ENCODE measurements at regions not wholly inside any gene's neighbourhood (a gene's known extent, or its start where the extent isn't known, plus 50 kb on each side); places are given as distances from the start of the nearest gene placed in this dataset.

DNA sequence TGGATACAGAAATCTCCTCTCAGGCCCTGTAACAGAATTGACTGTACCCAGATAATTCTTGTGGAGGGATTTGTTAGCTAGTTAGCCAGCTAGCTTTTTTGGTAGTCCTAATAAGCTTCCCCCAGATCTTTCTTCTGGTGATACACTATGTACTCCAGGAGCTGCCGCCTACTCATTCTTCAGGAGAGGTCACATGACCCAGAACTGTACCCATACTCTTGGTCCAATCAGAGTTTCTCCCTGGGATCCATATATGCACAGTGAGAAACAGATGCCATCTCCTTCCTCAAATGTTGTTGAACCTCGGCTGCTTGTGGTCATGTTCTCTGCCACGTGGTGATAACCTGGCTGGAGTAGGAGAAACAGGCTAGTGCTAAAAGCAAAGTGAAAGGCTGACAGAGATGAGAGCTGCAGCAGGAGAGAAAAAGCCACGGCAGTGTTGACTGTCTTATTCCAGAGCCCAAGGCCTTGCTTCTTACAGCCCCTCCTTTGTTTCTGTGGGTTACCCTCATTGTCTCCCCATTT is 123.0 kb upstream of the RFX3 start:
- H3K79me2 ChIP-seq (ENCODE audit: control insufficient read depth, insufficient read depth, low read length): no peaks in the 10 kb centered on the region
- H3K4me2 ChIP-seq (ENCODE audit: control insufficient read depth, insufficient read depth): no peak overlapping the region
- DNase-seq (ENCODE audit: low read depth, low spot score): no peak
- ChIA-PET SMC1A (ENCODE audit: uncharacterized antibody, unreplicated experiment) (interaction anchor here (1.0 to 2.0 kb wide), 9 partner anchors 11 to 408 kb away, joined by 3 to 7 read pairs (median 5); no protein-coding TSS in a partner anchor), RAD21 (ENCODE audit: unreplicated experiment) (interaction anchor here (1.0 to 3.0 kb wide), 4 partner anchors 17 to 181 kb away, joined by 3 to 16 read pairs (median 5); no protein-coding TSS in a partner anchor), CTCF (interaction anchor here (0.8 to 4.2 kb wide), 8 partner anchors 27 to 408 kb away, joined by 3 to 27 read pairs (median 6); no protein-coding TSS in a partner anchor), POLR2A (no interaction called here)
- no peak overlapping the region for H2AFZ ChIP-seq (ENCODE audit: control insufficient read depth, low read depth, low read length)
- no peak for ATAC-seq
- H3K9ac ChIP-seq (ENCODE audit: control insufficient read depth, insufficient read depth, low read length): no peak overlapping the region
- H3K36me3 ChIP-seq (ENCODE audit: control insufficient read depth in 2 of 2, insufficient read depth in 2 of 2, low read length in 1 of 2): no peaks in the 10 kb centered on the region
- H3K4me1 ChIP-seq (ENCODE audit: control insufficient read depth, insufficient read depth, low read length): no peaks in the 10 kb centered on the region
- no peaks in the 10 kb centered on the region for H3K27me3 ChIP-seq (replicated peaks in 1 of 2; ENCODE audit: control insufficient read depth in 2 of 2, insufficient read depth in 2 of 2, low read length in 1 of 2)
- WGBS (ENCODE audit: insufficient coverage, insufficient replicate concordance, low lambda C conversion rate, missing lambda C conversion rate): 39% methylated on average over 4 of the region's 4 CpGs
- intact Hi-C loops (cut with micrococcal nuclease; ENCODE audit: unreplicated experiment) (loop anchor here (10.0 kb wide), 1 partner anchor 404 kb away; no protein-coding TSS in a partner anchor), in situ Hi-C loops (cut with MboI) (no loop called here)
- no peak for FAIRE-seq
- no peaks in the 10 kb centered on the region for H3K9me3 ChIP-seq (replicated peaks; ENCODE audit: control insufficient read depth, insufficient read depth, low read length)
- TF ChIP-seq SREBF2 (IDR thresholded peaks at IDR 0.05; ENCODE audit: low read length) (no peak), RUNX3 (IDR thresholded peaks at IDR 0.05; ENCODE audit: low read length) (peak; percentile 25; the same call in 1 of the 2 replicates), RAD51 (IDR thresholded peaks at IDR 0.05) (peak; percentile 48; the same call in 1 of the 2 replicates)
- BruUV-seq (replicated peaks): no TSS peak
- H4K20me1 ChIP-seq (ENCODE audit: control insufficient read depth, insufficient read depth): no peaks in the 10 kb centered on the region
- no peak overlapping the region for H3K27ac ChIP-seq (ENCODE audit: control insufficient read depth, insufficient read depth)
- H3K4me3 ChIP-seq: no peak overlapping the region

DNA sequence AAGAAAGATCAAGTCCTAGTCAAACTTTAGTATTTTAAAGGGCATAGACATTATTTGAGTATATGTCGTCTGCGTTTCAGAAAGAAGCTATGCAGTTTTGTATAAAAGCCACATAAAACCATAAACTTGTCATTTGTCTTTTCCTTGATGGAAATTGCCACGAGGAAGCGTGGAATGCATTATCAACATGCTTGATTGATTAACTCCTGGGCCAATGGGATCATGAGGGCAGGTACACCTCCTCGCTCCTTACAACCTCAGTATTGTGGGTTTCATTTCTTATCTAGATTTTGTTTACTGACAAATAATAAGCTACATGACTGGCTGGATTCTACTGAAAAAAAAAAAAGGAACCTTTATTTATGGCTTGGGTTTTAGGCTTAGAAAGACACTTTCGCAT is 122.5 kb upstream of the RFX3 start:
- ChIA-PET POLR2A (no interaction called here), CTCF (interaction anchor here (0.8 to 4.2 kb wide), 8 partner anchors 28 to 407 kb away, joined by 3 to 27 read pairs (median 6); no protein-coding TSS in a partner anchor), SMC1A (ENCODE audit: uncharacterized antibody, unreplicated experiment) (interaction anchor here (0.8 to 2.0 kb wide), 12 partner anchors 10 to 455 kb away, joined by 3 to 7 read pairs (median 4); no protein-coding TSS in a partner anchor), RAD21 (ENCODE audit: unreplicated experiment) (interaction anchor here (0.6 to 3.0 kb wide), 5 partner anchors 16 to 181 kb away, joined by 3 to 16 read pairs (median 4); no protein-coding TSS in a partner anchor)
- H3K9ac ChIP-seq (ENCODE audit: control insufficient read depth, insufficient read depth, low read length): no peak overlapping the region
- H3K9me3 ChIP-seq (replicated peaks; ENCODE audit: control insufficient read depth, insufficient read depth, low read length): no peaks in the 10 kb centered on the region
- FAIRE-seq: no peak
- 97% methylated on average over 6 of the region's 6 CpGs for WGBS (ENCODE audit: insufficient coverage, insufficient replicate concordance, low lambda C conversion rate, missing lambda C conversion rate)
- H2AFZ ChIP-seq (ENCODE audit: control insufficient read depth, low read depth, low read length): no peak overlapping the region
- no TSS peak for BruUV-seq (replicated peaks)
- H3K27ac ChIP-seq (ENCODE audit: control insufficient read depth, insufficient read depth): no peak overlapping the region
- no peaks in the 10 kb centered on the region for H4K20me1 ChIP-seq (ENCODE audit: control insufficient read depth, insufficient read depth)
- no peak overlapping the region for H3K4me2 ChIP-seq (ENCODE audit: control insufficient read depth, insufficient read depth)
- DNase-seq (ENCODE audit: low read depth, low spot score): no peak
- intact Hi-C loops (cut with micrococcal nuclease; ENCODE audit: unreplicated experiment): loop anchor here (10.0 kb wide), 1 partner anchor 403 kb away; no protein-coding TSS in a partner anchor
- H3K79me2 ChIP-seq (ENCODE audit: control insufficient read depth, insufficient read depth, low read length): no peaks in the 10 kb centered on the region
- H3K27me3 ChIP-seq (replicated peaks in 1 of 2; ENCODE audit: control insufficient read depth in 2 of 2, insufficient read depth in 2 of 2, low read length in 1 of 2): no peaks in the 10 kb centered on the region
- in situ Hi-C loops (cut with MboI): no loop called here
- no peaks in the 10 kb centered on the region for H3K36me3 ChIP-seq (ENCODE audit: control insufficient read depth in 2 of 2, insufficient read depth in 2 of 2, low read length in 1 of 2)
- H3K4me3 ChIP-seq: no peak overlapping the region
- no peaks in the 10 kb centered on the region for H3K4me1 ChIP-seq (ENCODE audit: control insufficient read depth, insufficient read depth, low read length)
- no peak for ATAC-seq
- TF ChIP-seq ZNF274 (IDR thresholded peaks at IDR 0.05; ENCODE audit: insufficient read depth, insufficient read length) (no peak), MEF2A (IDR thresholded peaks at IDR 0.05; ENCODE audit: insufficient read depth, low read depth, low read length) (no peak), KLF5 (IDR thresholded peaks at IDR 0.05; ENCODE audit: partially characterized antibody) (no peak), NFYA (IDR thresholded peaks at IDR 0.05; ENCODE audit: borderline replicate concordance, low read depth, low read length) (no peak), SRF (IDR thresholded peaks at IDR 0.05; ENCODE audit: low read depth in 2 of 2, low read length in 2 of 2) (no peak), SREBF2 (IDR thresholded peaks at IDR 0.05; ENCODE audit: low read length) (no peak), RELA (IDR thresholded peaks at IDR 0.05; ENCODE audit: borderline replicate concordance, partially characterized antibody) (no peak)
- TF ChIP-seq, protein P1, sequence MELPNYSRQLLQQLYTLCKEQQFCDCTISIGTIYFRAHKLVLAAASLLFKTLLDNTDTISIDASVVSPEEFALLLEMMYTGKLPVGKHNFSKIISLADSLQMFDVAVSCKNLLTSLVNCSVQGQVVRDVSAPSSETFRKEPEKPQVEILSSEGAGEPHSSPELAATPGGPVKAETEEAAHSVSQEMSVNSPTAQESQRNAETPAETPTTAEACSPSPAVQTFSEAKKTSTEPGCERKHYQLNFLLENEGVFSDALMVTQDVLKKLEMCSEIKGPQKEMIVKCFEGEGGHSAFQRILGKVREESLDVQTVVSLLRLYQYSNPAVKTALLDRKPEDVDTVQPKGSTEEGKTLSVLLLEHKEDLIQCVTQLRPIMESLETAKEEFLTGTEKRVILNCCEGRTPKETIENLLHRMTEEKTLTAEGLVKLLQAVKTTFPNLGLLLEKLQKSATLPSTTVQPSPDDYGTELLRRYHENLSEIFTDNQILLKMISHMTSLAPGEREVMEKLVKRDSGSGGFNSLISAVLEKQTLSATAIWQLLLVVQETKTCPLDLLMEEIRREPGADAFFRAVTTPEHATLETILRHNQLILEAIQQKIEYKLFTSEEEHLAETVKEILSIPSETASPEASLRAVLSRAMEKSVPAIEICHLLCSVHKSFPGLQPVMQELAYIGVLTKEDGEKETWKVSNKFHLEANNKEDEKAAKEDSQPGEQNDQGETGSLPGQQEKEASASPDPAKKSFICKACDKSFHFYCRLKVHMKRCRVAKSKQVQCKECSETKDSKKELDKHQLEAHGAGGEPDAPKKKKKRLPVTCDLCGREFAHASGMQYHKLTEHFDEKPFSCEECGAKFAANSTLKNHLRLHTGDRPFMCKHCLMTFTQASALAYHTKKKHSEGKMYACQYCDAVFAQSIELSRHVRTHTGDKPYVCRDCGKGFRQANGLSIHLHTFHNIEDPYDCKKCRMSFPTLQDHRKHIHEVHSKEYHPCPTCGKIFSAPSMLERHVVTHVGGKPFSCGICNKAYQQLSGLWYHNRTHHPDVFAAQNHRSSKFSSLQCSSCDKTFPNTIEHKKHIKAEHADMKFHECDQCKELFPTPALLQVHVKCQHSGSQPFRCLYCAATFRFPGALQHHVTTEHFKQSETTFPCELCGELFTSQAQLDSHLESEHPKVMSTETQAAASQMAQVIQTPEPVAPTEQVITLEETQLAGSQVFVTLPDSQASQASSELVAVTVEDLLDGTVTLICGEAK (IDR thresholded peaks at IDR 0.05; ENCODE audit: borderline replicate concordance): no peak
- TF ChIP-seq, protein P2, sequence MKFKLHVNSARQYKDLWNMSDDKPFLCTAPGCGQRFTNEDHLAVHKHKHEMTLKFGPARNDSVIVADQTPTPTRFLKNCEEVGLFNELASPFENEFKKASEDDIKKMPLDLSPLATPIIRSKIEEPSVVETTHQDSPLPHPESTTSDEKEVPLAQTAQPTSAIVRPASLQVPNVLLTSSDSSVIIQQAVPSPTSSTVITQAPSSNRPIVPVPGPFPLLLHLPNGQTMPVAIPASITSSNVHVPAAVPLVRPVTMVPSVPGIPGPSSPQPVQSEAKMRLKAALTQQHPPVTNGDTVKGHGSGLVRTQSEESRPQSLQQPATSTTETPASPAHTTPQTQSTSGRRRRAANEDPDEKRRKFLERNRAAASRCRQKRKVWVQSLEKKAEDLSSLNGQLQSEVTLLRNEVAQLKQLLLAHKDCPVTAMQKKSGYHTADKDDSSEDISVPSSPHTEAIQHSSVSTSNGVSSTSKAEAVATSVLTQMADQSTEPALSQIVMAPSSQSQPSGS (IDR thresholded peaks at IDR 0.05; ENCODE audit: low read length): no peak
